ENCODE measurements at regions not wholly inside any gene's neighbourhood (a gene's known extent, or its start where the extent isn't known, plus 50 kb on each side); places are given as distances from the start of the nearest gene placed in this dataset.

GRCh38 chr13:30112602-30113435 is 194.5 kb downstream of the KATNAL1 start:
- peak; percentile 73 to 94 (median 86) for DNase-seq

GRCh38 chr13:30111810-30112209 is 195.5 kb downstream of the KATNAL1 start:
- intact Hi-C loops (cut with DNase I) = loop anchor here (5.0 to 10.0 kb wide), 3 partner anchors 265 to 517 kb away; partner anchors contain the start of gene SLC7A1
- no peak for DNase-seq

More at GRCh38 chr13:30112602-30113435, 194.5 kb downstream of the KATNAL1 start:
- intact Hi-C loops (cut with DNase I) = loop anchor here (5.0 to 10.0 kb wide), 3 partner anchors 266 to 518 kb away; partner anchors contain the start of gene SLC7A1

- no peak for DNase-seq
Measured at GRCh38 chr13:30110301-30111070, 196.9 kb downstream of the KATNAL1 start.

GRCh38 chr13:30109471-30110135 is 197.7 kb downstream of the KATNAL1 start:
- DNase-seq = no peak

More at GRCh38 chr13:30110301-30111070, 196.9 kb downstream of the KATNAL1 start:
- intact Hi-C loops (cut with DNase I) = loop anchor here (5.0 to 10.0 kb wide), 3 partner anchors 263 to 516 kb away; partner anchors contain the start of gene SLC7A1

GRCh38 chr13:30108913-30109237 is 198.5 kb downstream of the KATNAL1 start:
- DNase-seq = no peak
- intact Hi-C loops (cut with DNase I) = no loop called here

More at GRCh38 chr13:30109471-30110135, 197.7 kb downstream of the KATNAL1 start:
- intact Hi-C loops (cut with DNase I) = loop anchor here (5.0 to 10.0 kb wide), 3 partner anchors 262 to 515 kb away; partner anchors contain the start of gene SLC7A1

- no peak for DNase-seq
- intact Hi-C loops (cut with DNase I) = no loop called here
Measured at GRCh38 chr13:30108216-30108912, 199.0 kb downstream of the KATNAL1 start.

- no peak for DNase-seq
- intact Hi-C loops (cut with DNase I) = no loop called here
Measured at GRCh38 chr13:30107521-30108136, 199.7 kb downstream of the KATNAL1 start.

GRCh38 chr13:30107121-30107520 is 200.2 kb downstream of the KATNAL1 start:
- peak in 1 of 42 donors; percentile 28 for DNase-seq
- intact Hi-C loops (cut with DNase I) = no loop called here

GRCh38 chr13:30105381-30105780 is 202.0 kb downstream of the KATNAL1 start:
- intact Hi-C loops (cut with DNase I) = no loop called here
- peak in 1 of 42 donors; percentile 18 for DNase-seq

- intact Hi-C loops (cut with DNase I) = no loop called here
- no peak for DNase-seq
Measured at GRCh38 chr13:30103161-30103840, 204.1 kb downstream of the KATNAL1 start.

GRCh38 chr13:30100226-30100625 is 207.1 kb downstream of the KATNAL1 start:
- intact Hi-C loops (cut with DNase I) = no loop called here
- no peak for DNase-seq

- DNase-seq = no peak
- intact Hi-C loops (cut with DNase I) = no loop called here
Measured at GRCh38 chr13:30097701-30098100, 209.7 kb downstream of the KATNAL1 start.

- DNase-seq = no peak
- intact Hi-C loops (cut with DNase I) = no loop called here
Measured at GRCh38 chr13:30097089-30097488, 210.3 kb downstream of the KATNAL1 start.

- intact Hi-C loops (cut with DNase I) = no loop called here
- no peak for DNase-seq
Measured at GRCh38 chr13:30094015-30094414, 213.3 kb downstream of the KATNAL1 start.

GRCh38 chr13:30093236-30093635 is 214.1 kb downstream of the KATNAL1 start:
- intact Hi-C loops (cut with DNase I) = no loop called here
- no peak for DNase-seq

GRCh38 chr13:30091691-30092090 is 215.7 kb downstream of the KATNAL1 start:
- peak in 28 of 42 donors; percentile 6 to 60 (median 42) for DNase-seq
- intact Hi-C loops (cut with DNase I) = no loop called here

GRCh38 chr13:30091035-30091434 is 216.3 kb downstream of the KATNAL1 start:
- DNase-seq = no peak
- intact Hi-C loops (cut with DNase I) = no loop called here
